ENCODE measurements at regions not wholly inside any gene's neighbourhood (a gene's known extent, or its start where the extent isn't known, plus 50 kb on each side); places are given as distances from the start of the nearest gene placed in this dataset.

GRCh38 chr20:21862259-21862946 is 156.9 kb downstream of the PAX1 start:
- no peaks in the 10 kb centered on the region for H3K79me2 ChIP-seq (ENCODE audit: insufficient read depth, low read length)
- no peaks in the 10 kb centered on the region for H3K4me1 ChIP-seq (ENCODE audit: insufficient read depth, low read length, poor library complexity, severe bottlenecking)
- no peak overlapping the region for H3K4me3 ChIP-seq (ENCODE audit: low read length, poor library complexity, severe bottlenecking)
- H3F3A ChIP-seq (ENCODE audit: low read depth), result no peaks in the 10 kb centered on the region
- no peak overlapping the region for H3K4me2 ChIP-seq (ENCODE audit: low read depth, low read length, poor library complexity, severe bottlenecking)
- no peak overlapping the region for H2AFZ ChIP-seq (ENCODE audit: low read length)
- no peak for TF ChIP-seq EZH2phosphoT487 (IDR thresholded peaks at IDR 0.05; ENCODE audit: borderline replicate concordance)
- TF ChIP-seq CTCF (conservative IDR thresholded peaks at IDR 0.05; ENCODE audit: low read length), result no peak
- no peaks in the 10 kb centered on the region for H3K9me2 ChIP-seq (replicated peaks; ENCODE audit: low read depth, low read length)
- no peaks in the 10 kb centered on the region for H3K36me3 ChIP-seq (ENCODE audit: insufficient read depth, low read length)
- no peak overlapping the region for H3K9ac ChIP-seq (ENCODE audit: low read depth, low read length, poor library complexity, severe bottlenecking)
- no peaks in the 10 kb centered on the region for H3K9me3 ChIP-seq (ENCODE audit: insufficient read depth, low read depth, low read length)
- no peaks in the 10 kb centered on the region for H4K20me1 ChIP-seq (ENCODE audit: insufficient read depth, low read length, poor library complexity, severe bottlenecking)
- H3K27me3 ChIP-seq (ENCODE audit: insufficient read depth, low read length, poor library complexity, severe bottlenecking), result no peaks in the 10 kb centered on the region

GRCh38 chr20:21840991-21841390 is 135.5 kb downstream of the PAX1 start:
- Histone ChIP-seq H3K9me3 (ENCODE audit: insufficient read depth, low read depth, low read length) (no peaks in the 10 kb centered on the region), H2AFZ (ENCODE audit: low read length) (no peak overlapping the region), H3K4me1 (ENCODE audit: insufficient read depth, low read length, poor library complexity, severe bottlenecking) (no peaks in the 10 kb centered on the region), H3K79me2 (ENCODE audit: insufficient read depth, low read length) (no peaks in the 10 kb centered on the region), H3K27me3 (ENCODE audit: insufficient read depth, low read length, poor library complexity, severe bottlenecking) (no peaks in the 10 kb centered on the region), H3K4me3 (ENCODE audit: low read length, poor library complexity, severe bottlenecking) (no peak overlapping the region), H3K36me3 (ENCODE audit: insufficient read depth, low read length) (no peaks in the 10 kb centered on the region), H3K9ac (ENCODE audit: low read depth, low read length, poor library complexity, severe bottlenecking) (no peak overlapping the region), H4K20me1 (ENCODE audit: insufficient read depth, low read length, poor library complexity, severe bottlenecking) (no peaks in the 10 kb centered on the region), H3K4me2 (ENCODE audit: low read depth, low read length, poor library complexity, severe bottlenecking) (no peak overlapping the region), H3K9me2 (replicated peaks; ENCODE audit: low read depth, low read length) (no peaks in the 10 kb centered on the region), H3F3A (ENCODE audit: low read depth) (no peaks in the 10 kb centered on the region)
- TF ChIP-seq EZH2phosphoT487 (IDR thresholded peaks at IDR 0.05; ENCODE audit: borderline replicate concordance), result no peak
- no peak for TF ChIP-seq CTCF (conservative IDR thresholded peaks at IDR 0.05; ENCODE audit: low read length)

- Histone ChIP-seq H3K36me3 (ENCODE audit: insufficient read depth, low read length) (no peaks in the 10 kb centered on the region), H3K79me2 (ENCODE audit: insufficient read depth, low read length) (no peaks in the 10 kb centered on the region), H3K27me3 (ENCODE audit: insufficient read depth, low read length, poor library complexity, severe bottlenecking) (no peaks in the 10 kb centered on the region), H3K9me2 (replicated peaks; ENCODE audit: low read depth, low read length) (no peaks in the 10 kb centered on the region), H3K4me3 (ENCODE audit: low read length, poor library complexity, severe bottlenecking) (no peak overlapping the region), H2AFZ (ENCODE audit: low read length) (no peak overlapping the region), H3K9me3 (ENCODE audit: insufficient read depth, low read depth, low read length) (no peaks in the 10 kb centered on the region), H3K4me2 (ENCODE audit: low read depth, low read length, poor library complexity, severe bottlenecking) (no peak overlapping the region), H3K4me1 (ENCODE audit: insufficient read depth, low read length, poor library complexity, severe bottlenecking) (no peaks in the 10 kb centered on the region), H4K20me1 (ENCODE audit: insufficient read depth, low read length, poor library complexity, severe bottlenecking) (no peaks in the 10 kb centered on the region), H3K9ac (ENCODE audit: low read depth, low read length, poor library complexity, severe bottlenecking) (no peak overlapping the region), H3F3A (ENCODE audit: low read depth) (no peaks in the 10 kb centered on the region)
- TF ChIP-seq CTCF (conservative IDR thresholded peaks at IDR 0.05; ENCODE audit: low read length) (no peak), EZH2phosphoT487 (IDR thresholded peaks at IDR 0.05; ENCODE audit: borderline replicate concordance) (no peak)
These were observed 134.5 kb downstream of the PAX1 start for GRCh38 chr20:21839982-21840381.

All from Loucy (cell line).